OCI-LY7 (cell line): ENCODE measurements at regions not wholly inside any gene's neighbourhood (a gene's known extent, or its start where the extent isn't known, plus 50 kb on each side); places are given as distances from the start of the nearest gene placed in this dataset.
A peak's percentile ranks its signal among the peaks of the same experiment; 100 is the strongest.

Experiments used
- BruUV-seq: library from RNA; stranded (reverse); fragments of 400-500 nt; replicated peaks from 2 replicates; lab custom pipeline; 2021; lab: Mats Ljungman, UMichigan
- CTCF ChIA-PET: fragments of 300-600 bp; sonication (Branson Sonifier 250); formaldehyde crosslinking; loops from one replicate; lab custom pipeline; 2022; ENCODE audit warnings: antibody characterized with exemption; ENCODE audit not compliant: unreplicated experiment; lab: Charles Lee
- POLR2A ChIA-PET: fragments of 300-600 bp; sonication (Branson Sonifier 250); formaldehyde crosslinking; loops from one replicate; lab custom pipeline; 2022; ENCODE audit warnings: antibody characterized with exemption; lab: Charles Lee
- DNase-seq: peaks from one replicate; pipeline ENCODE4 v3.0.0-alpha.2; 2015; ENCODE audit warnings: low spot score
- H2AFZ ChIP-seq: fragments of 200-600 bp; sonication (generic), shearing (Covaris generic); 2 replicates; pipeline ENCODE4 v1.6.1; 2014; ENCODE audit warnings: mild to moderate bottlenecking, antibody characterized with exemption, low read length, moderate library complexity
- H3K27ac ChIP-seq: fragments of 200-600 bp; sonication (generic); 2 replicates; pipeline ENCODE4 v1.5.1; 2014; ENCODE audit warnings: mixed run types, low read depth, mild to moderate bottlenecking, moderate library complexity, low read length, inconsistent platforms; ENCODE audit not compliant: poor library complexity, severe bottlenecking
- H3K36me3 ChIP-seq: fragments of 200-600 bp; sonication (generic); 2 replicates; pipeline ENCODE4 v1.6.1; 2014; ENCODE audit warnings: mild to moderate bottlenecking, antibody characterized with exemption, low read length, moderate library complexity, mixed read lengths; ENCODE audit not compliant: insufficient read depth
- H3K4me1 ChIP-seq: fragments of 200-600 bp; sonication (generic); 2 replicates; pipeline ENCODE4 v1.5.1; 2014; ENCODE audit warnings: mild to moderate bottlenecking, low read length; ENCODE audit not compliant: insufficient read depth, poor library complexity, severe bottlenecking
- H3K4me2 ChIP-seq: fragments of 200-600 bp; sonication (generic); 2 replicates; pipeline ENCODE4 v1.6.1; 2014; ENCODE audit warnings: mild to moderate bottlenecking, low read length
- H3K4me3 ChIP-seq: fragments of 200-600 bp; sonication (generic); 2 replicates; pipeline ENCODE4 v1.5.1; 2014; ENCODE audit warnings: mild to moderate bottlenecking, low read depth, low read length; ENCODE audit not compliant: poor library complexity, severe bottlenecking
- H3K79me2 ChIP-seq: fragments of 200-600 bp; sonication (generic); 2 replicates; pipeline ENCODE4 v1.6.1; 2016; ENCODE audit warnings: low read depth, mild to moderate bottlenecking, low read length, moderate library complexity, mixed read lengths; ENCODE audit not compliant: insufficient read depth
- H3K9me2 ChIP-seq: fragments of 200-600 bp; sonication (generic); 2 replicates; pipeline ENCODE4 v1.6.1; 2016; ENCODE audit warnings: mild to moderate bottlenecking, low read length, mixed read lengths; ENCODE audit not compliant: insufficient read depth
- H3K9me3 ChIP-seq: fragments of 200-600 bp; sonication (generic); 2 replicates; pipeline ENCODE4 v1.6.1; 2014; ENCODE audit warnings: mild to moderate bottlenecking, mixed run types, low read length, mixed read lengths
- H4K20me1 ChIP-seq: fragments of 200-600 bp; sonication (generic); 2 replicates; pipeline ENCODE4 v1.6.1; 2014; ENCODE audit warnings: mild to moderate bottlenecking, antibody characterized with exemption, low read length, moderate library complexity, mixed read lengths; ENCODE audit not compliant: insufficient read depth
- CTCF ChIP-seq: fragments of 200-600 bp; sonication (generic); conservative IDR thresholded peaks from 2 replicates; pipeline ENCODE4 v1.5.1; 2014; ENCODE audit warnings: mild to moderate bottlenecking, antibody characterized with exemption, low read length, moderate library complexity, mixed read lengths
- EZH2phosphoT487 ChIP-seq: fragments of 200-600 bp; sonication (generic); IDR thresholded peaks from 2 replicates; pipeline ENCODE4 v1.6.1; 2018; ENCODE audit warnings: low read depth, borderline replicate concordance, mild to moderate bottlenecking, mixed run types, antibody characterized with exemption, low read length, moderate library complexity, mixed read lengths
- intact Hi-C: fragments of 100-400 bp; cut with micrococcal nuclease; formaldehyde crosslinking; loops from one replicate; pipeline ENCODE4 v1.10.0; 2022; ENCODE audit not compliant: unreplicated experiment

- Histone ChIP-seq H3K79me2 (no peaks in the 10 kb centered on the region), H3K36me3 (no peaks in the 10 kb centered on the region), H3K4me1 (peaks cover 10% of the 10 kb centered on the region), H4K20me1 (no peaks in the 10 kb centered on the region), H3K27ac (no peak overlapping the region), H3K4me2 (no peak overlapping the region), H2AFZ (0 out of 2 replicates have a peak overlapping the region, but pooled peaks have one; percentile 9), H3K9me3 (no peaks in the 10 kb centered on the region), H3K9me2 (no peaks in the 10 kb centered on the region), H3K4me3 (no peak overlapping the region)
- no TSS peak for BruUV-seq
- DNase-seq: no peak
- ChIA-PET POLR2A (interaction anchor here (0.7 to 0.9 kb wide), 2 partner anchors 16 to 88 kb away, joined by 3 to 6 read pairs; no protein-coding TSS in a partner anchor), CTCF (interaction anchor here (1.6 kb wide), 1 partner anchor 13 kb away, joined by 5 read pairs; no protein-coding TSS in a partner anchor)
- intact Hi-C loops: no loop called here
- TF ChIP-seq CTCF (no peak), EZH2phosphoT487 (no peak)
These were observed 57.9 kb upstream of the UBE2E1 start for GRCh38 chr3:23747841-23748240.

GRCh38 chr3:23748398-23749110, 57.2 kb upstream of the UBE2E1 start:
- H3K4me3 ChIP-seq: no peak overlapping the region
- no TSS peak for BruUV-seq
- 0 out of 2 replicates have a peak overlapping the region, but pooled peaks have one; percentile 9 for H2AFZ ChIP-seq
- peaks cover 10% of the 10 kb centered on the region for H3K4me1 ChIP-seq
- H3K36me3 ChIP-seq: no peaks in the 10 kb centered on the region
- no peaks in the 10 kb centered on the region for H3K9me3 ChIP-seq
- H3K4me2 ChIP-seq: no peak overlapping the region
- POLR2A ChIA-PET: interaction anchor here (0.6 to 0.9 kb wide), 3 partner anchors 17 to 426 kb away, joined by 3 to 6 read pairs (median 3); no protein-coding TSS in a partner anchor
- CTCF ChIA-PET: no interaction called here
- no peaks in the 10 kb centered on the region for H3K79me2 ChIP-seq
- no peaks in the 10 kb centered on the region for H4K20me1 ChIP-seq
- H3K9me2 ChIP-seq: no peaks in the 10 kb centered on the region
- no peak overlapping the region for H3K27ac ChIP-seq
- no peak for DNase-seq
- TF ChIP-seq EZH2phosphoT487: no peak
- no peak for TF ChIP-seq CTCF
- intact Hi-C loops: no loop called here

GRCh38 chr3:23749609-23750008, 56.1 kb upstream of the UBE2E1 start:
- CTCF ChIA-PET: no interaction called here
- no TSS peak for BruUV-seq
- intact Hi-C loops: no loop called here
- H3K79me2 ChIP-seq: no peaks in the 10 kb centered on the region
- H3K36me3 ChIP-seq: no peaks in the 10 kb centered on the region
- POLR2A ChIA-PET: interaction anchor here (1.4 kb wide), 1 partner anchor 63 kb away, joined by 3 read pairs; no protein-coding TSS in a partner anchor
- H3K4me2 ChIP-seq: no peak overlapping the region
- DNase-seq: no peak
- H4K20me1 ChIP-seq: no peaks in the 10 kb centered on the region
- H3K9me3 ChIP-seq: no peaks in the 10 kb centered on the region
- no peak overlapping the region for H3K27ac ChIP-seq
- H3K9me2 ChIP-seq: no peaks in the 10 kb centered on the region
- H3K4me1 ChIP-seq: peaks cover 10% of the 10 kb centered on the region
- H3K4me3 ChIP-seq: no peak overlapping the region
- no peak for TF ChIP-seq CTCF
- TF ChIP-seq EZH2phosphoT487: no peak
- H2AFZ ChIP-seq: no peak overlapping the region
